Dendritic cell treated with granulocyte-macrophage colony-stimulating factor and Interleukin-4, amounts not matched to agents 40 ng/mL and 50 ng/mL, for 4 days (primary cell): ENCODE measurements at regions not wholly inside any gene's neighbourhood (a gene's known extent, or its start where the extent isn't known, plus 50 kb on each side); places are given as distances from the start of the nearest gene placed in this dataset.
"Not testable (repeated sequence)": the region's sequence is repeated elsewhere in the genome, so short reads cannot be mapped to it uniquely, and the experiment has no call there.

Source experiments
- H3K27ac Mint-ChIP-seq: one replicate; pipeline ENCODE4 v1.8.0; 2022; ENCODE audit warnings: mild to moderate bottlenecking, mixed read lengths
- H3K27me3 Mint-ChIP-seq: one replicate; pipeline ENCODE4 v1.8.0; 2022; ENCODE audit warnings: mild to moderate bottlenecking, mixed read lengths
- H3K36me3 Mint-ChIP-seq: one replicate; pipeline ENCODE4 v1.8.0; 2022; ENCODE audit warnings: low read depth, mixed read lengths
- H3K4me1 Mint-ChIP-seq: one replicate; pipeline ENCODE4 v1.8.0; 2022; ENCODE audit warnings: low read depth, mixed read lengths
- H3K4me3 Mint-ChIP-seq: one replicate; pipeline ENCODE4 v1.8.0; 2022; ENCODE audit warnings: mild to moderate bottlenecking, moderate library complexity, mixed read lengths
- H3K9me3 Mint-ChIP-seq: one replicate; pipeline ENCODE4 v1.8.0; 2022; ENCODE audit warnings: mixed read lengths
- intact Hi-C: fragments of 100-400 bp; cut with micrococcal nuclease; formaldehyde crosslinking; loops from one replicate; pipeline ENCODE4 v1.15.0; 2022

GRCh38 chr15:20010759-20011158 is 530.8 kb downstream of the GOLGA6L6 start:
- intact Hi-C loops, H3K27me3 Mint-ChIP-seq, H3K4me1 Mint-ChIP-seq, H3K4me3 Mint-ChIP-seq, H3K36me3 Mint-ChIP-seq, H3K9me3 Mint-ChIP-seq, H3K27ac Mint-ChIP-seq: not testable (repeated sequence)

GRCh38 chr15:20009619-20010018 is 532.0 kb downstream of the GOLGA6L6 start:
- H3K36me3 Mint-ChIP-seq, intact Hi-C loops, H3K27ac Mint-ChIP-seq, H3K4me1 Mint-ChIP-seq, H3K4me3 Mint-ChIP-seq, H3K9me3 Mint-ChIP-seq, H3K27me3 Mint-ChIP-seq: not testable (repeated sequence)

GRCh38 chr15:20007338-20007737 is 534.3 kb downstream of the GOLGA6L6 start:
- H3K36me3 Mint-ChIP-seq, H3K27ac Mint-ChIP-seq, H3K4me3 Mint-ChIP-seq, H3K4me1 Mint-ChIP-seq, H3K9me3 Mint-ChIP-seq, H3K27me3 Mint-ChIP-seq, intact Hi-C loops: not testable (repeated sequence)

- H3K9me3 Mint-ChIP-seq, H3K27ac Mint-ChIP-seq, H3K27me3 Mint-ChIP-seq, H3K4me1 Mint-ChIP-seq, intact Hi-C loops, H3K4me3 Mint-ChIP-seq, H3K36me3 Mint-ChIP-seq: not testable (repeated sequence)
Observed at GRCh38 chr15:20003471-20003870, 538.1 kb downstream of the GOLGA6L6 start.

GRCh38 chr15:20002560-20002959 is 539.0 kb downstream of the GOLGA6L6 start:
- H3K9me3 Mint-ChIP-seq, H3K36me3 Mint-ChIP-seq, H3K27ac Mint-ChIP-seq, H3K27me3 Mint-ChIP-seq, intact Hi-C loops, H3K4me3 Mint-ChIP-seq, H3K4me1 Mint-ChIP-seq: not testable (repeated sequence)

- intact Hi-C loops, H3K27me3 Mint-ChIP-seq: not testable (repeated sequence)
Observed at GRCh38 chr15:19996574-19997194, 544.9 kb downstream of the GOLGA6L6 start.

GRCh38 chr15:19995296-19995695 is 546.3 kb downstream of the GOLGA6L6 start:
- peaks cover 23% of the 10 kb centered on the region for H3K9me3 Mint-ChIP-seq
- H3K27ac Mint-ChIP-seq, H3K36me3 Mint-ChIP-seq, H3K4me3 Mint-ChIP-seq, intact Hi-C loops, H3K27me3 Mint-ChIP-seq, H3K4me1 Mint-ChIP-seq: not testable (repeated sequence)

More at GRCh38 chr15:19996574-19997194, 544.9 kb downstream of the GOLGA6L6 start:
- not testable (repeated sequence) for H3K4me1 Mint-ChIP-seq, H3K9me3 Mint-ChIP-seq, H3K27ac Mint-ChIP-seq, H3K4me3 Mint-ChIP-seq, H3K36me3 Mint-ChIP-seq

- Mint-ChIP-seq H3K9me3 (peaks cover 38% of the 10 kb centered on the region), H3K27me3 (no peaks in the 10 kb centered on the region), H3K27ac (no peak overlapping the region), H3K4me3 (no peak overlapping the region), H3K36me3 (no peaks in the 10 kb centered on the region), H3K4me1 (no peaks in the 10 kb centered on the region)
- intact Hi-C loops: no loop called here
Observed at GRCh38 chr15:19992428-19992827, 549.2 kb downstream of the GOLGA6L6 start.

GRCh38 chr15:19988094-19988660 is 553.4 kb downstream of the GOLGA6L6 start:
- no peak overlapping the region for H3K27ac Mint-ChIP-seq
- intact Hi-C loops: no loop called here

GRCh38 chr15:19987389-19988048 is 554.1 kb downstream of the GOLGA6L6 start:
- H3K27me3 Mint-ChIP-seq: no peaks in the 10 kb centered on the region

More at GRCh38 chr15:19988094-19988660, 553.4 kb downstream of the GOLGA6L6 start:
- Mint-ChIP-seq H3K36me3 (no peaks in the 10 kb centered on the region), H3K4me3 (no peak overlapping the region), H3K4me1 (no peaks in the 10 kb centered on the region), H3K27me3 (no peaks in the 10 kb centered on the region), H3K9me3 (peaks cover 50% of the 10 kb centered on the region)

GRCh38 chr15:19984101-19984500 is 557.5 kb downstream of the GOLGA6L6 start:
- Mint-ChIP-seq H3K4me1 (no peaks in the 10 kb centered on the region), H3K9me3 (peaks cover 19% of the 10 kb centered on the region), H3K27ac (no peak overlapping the region), H3K36me3 (no peaks in the 10 kb centered on the region), H3K4me3 (no peak overlapping the region), H3K27me3 (no peaks in the 10 kb centered on the region)
- intact Hi-C loops: no loop called here

More at GRCh38 chr15:19987389-19988048, 554.1 kb downstream of the GOLGA6L6 start:
- Mint-ChIP-seq H3K27ac (no peak overlapping the region), H3K4me3 (no peak overlapping the region), H3K4me1 (no peaks in the 10 kb centered on the region), H3K9me3 (peaks cover 50% of the 10 kb centered on the region), H3K36me3 (no peaks in the 10 kb centered on the region)
- intact Hi-C loops: no loop called here

- Mint-ChIP-seq H3K4me1 (no peaks in the 10 kb centered on the region), H3K36me3 (no peaks in the 10 kb centered on the region), H3K27me3 (no peaks in the 10 kb centered on the region), H3K4me3 (no peak overlapping the region), H3K9me3 (peaks cover 13% of the 10 kb centered on the region), H3K27ac (no peak overlapping the region)
- intact Hi-C loops: no loop called here
Observed at GRCh38 chr15:19974998-19975397, 566.6 kb downstream of the GOLGA6L6 start.

- intact Hi-C loops: no loop called here
- H3K36me3 Mint-ChIP-seq: no peaks in the 10 kb centered on the region
- H3K27ac Mint-ChIP-seq: no peak overlapping the region
- H3K4me3 Mint-ChIP-seq: no peak overlapping the region
- H3K9me3 Mint-ChIP-seq: peaks cover 19% of the 10 kb centered on the region
- no peaks in the 10 kb centered on the region for H3K27me3 Mint-ChIP-seq
- no peaks in the 10 kb centered on the region for H3K4me1 Mint-ChIP-seq
Observed at GRCh38 chr15:19973718-19974117, 567.9 kb downstream of the GOLGA6L6 start.

- H3K4me1 Mint-ChIP-seq, intact Hi-C loops, H3K36me3 Mint-ChIP-seq, H3K27ac Mint-ChIP-seq, H3K27me3 Mint-ChIP-seq, H3K4me3 Mint-ChIP-seq: not testable (repeated sequence)
- peaks cover 21% of the 10 kb centered on the region for H3K9me3 Mint-ChIP-seq
Observed at GRCh38 chr15:19972582-19972981, 569.0 kb downstream of the GOLGA6L6 start.

- H3K36me3 Mint-ChIP-seq, H3K27ac Mint-ChIP-seq, H3K27me3 Mint-ChIP-seq, intact Hi-C loops, H3K4me1 Mint-ChIP-seq, H3K4me3 Mint-ChIP-seq: not testable (repeated sequence)
- H3K9me3 Mint-ChIP-seq: peaks cover 48% of the 10 kb centered on the region
Observed at GRCh38 chr15:19965574-19965973, 576.0 kb downstream of the GOLGA6L6 start.
